ENCODE measurements at regions not wholly inside any gene's neighbourhood (a gene's known extent, or its start where the extent isn't known, plus 50 kb on each side); places are given as distances from the start of the nearest gene placed in this dataset.

DNA sequence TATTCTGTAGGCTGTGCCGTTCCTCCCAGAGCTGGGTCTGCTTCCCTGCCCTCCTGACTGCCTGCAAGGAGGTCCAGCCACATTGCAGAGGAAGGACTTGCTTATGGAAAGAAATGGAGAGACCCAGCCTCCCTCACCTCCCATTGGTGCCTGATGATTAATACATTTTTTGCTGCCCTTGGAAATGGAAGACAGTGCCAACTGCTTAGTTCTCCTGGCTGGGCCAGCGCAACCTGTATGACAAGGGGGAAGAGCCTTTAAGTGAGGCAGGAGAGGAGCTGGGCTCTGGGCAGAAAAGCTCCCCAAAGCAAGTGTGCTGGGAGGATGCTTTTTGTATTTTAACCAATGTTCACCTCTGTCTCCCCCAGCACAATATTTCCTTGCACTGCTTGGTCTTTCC, 238.5 kb downstream of the SOX9 start:
- TF ChIP-seq EZH2 (IDR thresholded peaks at IDR 0.05; ENCODE audit: borderline replicate concordance, low read depth, low read length, severe bottlenecking) (no peak), POLR2A (IDR thresholded peaks at IDR 0.05; ENCODE audit: low read depth, low read length) (no peak)
